ENCODE measurements at regions not wholly inside any gene's neighbourhood (a gene's known extent, or its start where the extent isn't known, plus 50 kb on each side); places are given as distances from the start of the nearest gene placed in this dataset.

GRCh38 chr13:75947448-75947847, 311.3 kb downstream of the LMO7 start:
- TF ChIP-seq POLR2AphosphoS5 (IDR thresholded peaks at IDR 0.05) (no peak), POLR2A (IDR thresholded peaks at IDR 0.05) (no peak), CTCF (IDR thresholded peaks at IDR 0.05) (no peak), EP300 (IDR thresholded peaks at IDR 0.05) (no peak)
- Histone ChIP-seq H3K36me3 (no peaks in the 10 kb centered on the region), H3K4me1 (peaks cover 9 to 32% (median 18%) of the 10 kb centered on the region in 3 donors), H3K27ac (peak overlapping the region; percentile 69 to 83 (median 79)), H3K4me3 (no peak overlapping the region), H3K9me3 (no peaks in the 10 kb centered on the region), H3K27me3 (no peaks in the 10 kb centered on the region)
- 83 to 94% methylated on average over 1 to 2 of the region's 2 CpGs for WGBS, 2 donors (ENCODE audit: low coverage in 1 of 2)
- ATAC-seq = no peak

- WGBS, 2 donors (ENCODE audit: low coverage in 1 of 2) = 5 to 28% methylated on average over 3 to 4 of the region's 4 CpGs
Measured at GRCh38 chr13:75946536-75947284, 310.6 kb downstream of the LMO7 start.

GRCh38 chr13:75945841-75946482, 309.8 kb downstream of the LMO7 start:
- no peaks in the 10 kb centered on the region for H3K27me3 ChIP-seq
- 70 to 80% methylated on average over 3 of the region's 3 CpGs for WGBS, 2 donors (ENCODE audit: low coverage in 1 of 2)

More at GRCh38 chr13:75946536-75947284, 310.6 kb downstream of the LMO7 start:
- Histone ChIP-seq H3K27ac (peak overlapping the region; percentile 69 to 83 (median 79)), H3K4me1 (peaks cover 9 to 32% (median 18%) of the 10 kb centered on the region in 3 donors), H3K4me3 (no peak overlapping the region), H3K27me3 (no peaks in the 10 kb centered on the region), H3K36me3 (no peaks in the 10 kb centered on the region), H3K9me3 (no peaks in the 10 kb centered on the region)
- peak; percentile 93 for ATAC-seq
- no peak for TF ChIP-seq CTCF (IDR thresholded peaks at IDR 0.05)
- no peak for TF ChIP-seq POLR2A (IDR thresholded peaks at IDR 0.05)
- peak; percentile 95 for TF ChIP-seq POLR2AphosphoS5 (IDR thresholded peaks at IDR 0.05)

GRCh38 chr13:75938811-75939560, 302.9 kb downstream of the LMO7 start:
- Histone ChIP-seq H3K9me3 (no peaks in the 10 kb centered on the region), H3K4me1 (peaks cover 0 to 10% (median 4%) of the 10 kb centered on the region in 3 donors), H3K27ac (peak overlapping the region in 1 of 4 donors; percentile 29), H3K36me3 (no peaks in the 10 kb centered on the region), H3K27me3 (no peaks in the 10 kb centered on the region), H3K4me3 (no peak overlapping the region)
- WGBS, 2 donors (ENCODE audit: low coverage in 1 of 2) = 36 to 68% methylated on average over 2 of the region's 2 CpGs
- TF ChIP-seq CTCF (IDR thresholded peaks at IDR 0.05) (no peak), POLR2A (IDR thresholded peaks at IDR 0.05) (no peak), EP300 (IDR thresholded peaks at IDR 0.05) (no peak), POLR2AphosphoS5 (IDR thresholded peaks at IDR 0.05) (no peak)
- ATAC-seq = no peak

More at GRCh38 chr13:75945841-75946482, 309.8 kb downstream of the LMO7 start:
- H3K9me3 ChIP-seq = no peaks in the 10 kb centered on the region
- TF ChIP-seq POLR2AphosphoS5 (IDR thresholded peaks at IDR 0.05) (no peak), POLR2A (IDR thresholded peaks at IDR 0.05) (no peak), CTCF (IDR thresholded peaks at IDR 0.05) (no peak), EP300 (IDR thresholded peaks at IDR 0.05) (no peak)
- no peak overlapping the region for H3K4me3 ChIP-seq
- H3K36me3 ChIP-seq = no peaks in the 10 kb centered on the region
- H3K4me1 ChIP-seq = peaks cover 9 to 32% (median 18%) of the 10 kb centered on the region in 3 donors
- peak overlapping the region; percentile 69 to 83 (median 79) for H3K27ac ChIP-seq
- ATAC-seq = no peak
